ENCODE measurements at regions not wholly inside any gene's neighbourhood (a gene's known extent, or its start where the extent isn't known, plus 50 kb on each side); places are given as distances from the start of the nearest gene placed in this dataset.

DNA sequence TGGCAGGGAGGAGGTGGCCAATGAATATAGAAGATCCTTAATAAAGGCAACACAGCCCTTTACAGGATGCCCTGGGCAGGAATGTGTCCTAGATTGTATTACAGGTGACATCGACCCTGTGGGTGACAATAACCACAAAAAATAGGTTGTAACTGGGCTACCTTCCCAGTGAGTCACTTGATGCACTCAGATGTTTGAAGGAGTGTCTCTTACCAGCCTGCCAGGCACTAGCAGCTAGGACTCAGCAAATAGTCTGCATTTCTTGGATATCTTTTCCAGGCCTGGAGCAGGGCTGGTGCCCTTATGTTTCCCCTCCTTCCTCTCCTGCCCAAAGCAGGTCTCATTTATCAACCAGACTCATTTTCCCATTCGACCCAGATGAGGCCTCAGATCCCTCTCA, 50.9 kb upstream of the TMEM164 start:
- TF ChIP-seq, protein P1, sequence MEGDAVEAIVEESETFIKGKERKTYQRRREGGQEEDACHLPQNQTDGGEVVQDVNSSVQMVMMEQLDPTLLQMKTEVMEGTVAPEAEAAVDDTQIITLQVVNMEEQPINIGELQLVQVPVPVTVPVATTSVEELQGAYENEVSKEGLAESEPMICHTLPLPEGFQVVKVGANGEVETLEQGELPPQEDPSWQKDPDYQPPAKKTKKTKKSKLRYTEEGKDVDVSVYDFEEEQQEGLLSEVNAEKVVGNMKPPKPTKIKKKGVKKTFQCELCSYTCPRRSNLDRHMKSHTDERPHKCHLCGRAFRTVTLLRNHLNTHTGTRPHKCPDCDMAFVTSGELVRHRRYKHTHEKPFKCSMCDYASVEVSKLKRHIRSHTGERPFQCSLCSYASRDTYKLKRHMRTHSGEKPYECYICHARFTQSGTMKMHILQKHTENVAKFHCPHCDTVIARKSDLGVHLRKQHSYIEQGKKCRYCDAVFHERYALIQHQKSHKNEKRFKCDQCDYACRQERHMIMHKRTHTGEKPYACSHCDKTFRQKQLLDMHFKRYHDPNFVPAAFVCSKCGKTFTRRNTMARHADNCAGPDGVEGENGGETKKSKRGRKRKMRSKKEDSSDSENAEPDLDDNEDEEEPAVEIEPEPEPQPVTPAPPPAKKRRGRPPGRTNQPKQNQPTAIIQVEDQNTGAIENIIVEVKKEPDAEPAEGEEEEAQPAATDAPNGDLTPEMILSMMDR (IDR thresholded peaks at IDR 0.05): no peak
- no peak for TF ChIP-seq POLR2A (IDR thresholded peaks at IDR 0.05)
